A549 (cell line): ENCODE measurements at regions not wholly inside any gene's neighbourhood (a gene's known extent, or its start where the extent isn't known, plus 50 kb on each side); places are given as distances from the start of the nearest gene placed in this dataset.

Source experiments
- ATAC-seq, 2 experiments: fragments of 200-7000 bp in 1 of 2; fragments of >200 bp in 1 of 2; cut with Nextera tagmentation in 1 of 2; cut with Tn5 transposase in 1 of 2; 3 replicates each; pipeline versions ENCODE4 v1.8.0 to v1.9.1; 2018 to 2020; ENCODE audit warnings: mild to moderate bottlenecking in 1 of 2, moderate library complexity in 1 of 2
- CTCF ChIA-PET: fragments of 300-600 bp; sonication (Branson Sonifier 250); formaldehyde crosslinking; extraction: SDS; loops from one replicate; lab custom pipeline; 2021; ENCODE audit warnings: antibody characterized with exemption, inconsistent platforms; lab: Yijun Ruan, JAX
- POLR2A ChIA-PET: fragments of 350-600 bp; formaldehyde crosslinking; extraction: SDS; loops from one replicate; lab custom pipeline; 2021; ENCODE audit warnings: antibody characterized with exemption, inconsistent platforms; lab: Yijun Ruan, JAX
- DNase-seq, 2 experiments: peaks; one replicate each; pipeline versions ENCODE4 v3.0.0 to v3.0.0-alpha.2; 2011 to 2016; ENCODE audit warnings: low read depth in 1 of 2, low spot score in 1 of 2
- FAIRE-seq: peaks from 2 replicates; lab custom pipeline; 2011; peaks lifted over from hg19 to GRCh38; lab: Jason Lieb, UNC
- H3K27ac ChIP-seq, 2 experiments: fragments of >200 bp; sonication (Bioruptor Twin); formaldehyde crosslinking; 3 replicates each; pipeline ENCODE4 v1.5.1; 2016 to 2017
- H3K4me1 ChIP-seq: fragments of >200 bp; sonication (Bioruptor Twin); formaldehyde crosslinking; 3 replicates; pipeline ENCODE4 v1.6.1; 2016
- H3K4me2 ChIP-seq: fragments of >200 bp; sonication (Bioruptor Twin); formaldehyde crosslinking; 3 replicates; pipeline ENCODE4 v1.6.1; 2016
- H3K4me3 ChIP-seq: fragments of >200 bp; sonication (Bioruptor Twin); formaldehyde crosslinking; 3 replicates; pipeline ENCODE4 v1.5.1; 2016
- H3K9me3 ChIP-seq: fragments of >200 bp; sonication (Bioruptor Twin); formaldehyde crosslinking; 3 replicates; pipeline ENCODE4 v1.6.1; 2016
- BHLHE40 ChIP-seq: IDR thresholded peaks from 2 replicates; pipeline ENCODE4 v1.6.1; 2012; ENCODE audit warnings: low read depth, low read length, inconsistent platforms
- CEBPB ChIP-seq, 2 experiments: fragments of >200 bp in 1 of 2; sonication (Bioruptor Twin) in 1 of 2; formaldehyde crosslinking in 1 of 2; IDR thresholded peaks; 2 replicates each; pipeline ENCODE4 v1.6.1; 2012 to 2016
- EHF ChIP-seq: fragments of 250-450 bp; sonication (Bioruptor Pico); IDR thresholded peaks from 2 replicates; pipeline ENCODE4 v1.5.0; 2020; ENCODE audit warnings: mild to moderate bottlenecking
- FOXS1 ChIP-seq: fragments of 250-450 bp; sonication (Bioruptor Pico); IDR thresholded peaks from 2 replicates; pipeline ENCODE4 v1.5.0; 2020; ENCODE audit warnings: mild to moderate bottlenecking, moderate library complexity
- GATA3 ChIP-seq: IDR thresholded peaks from 2 replicates; pipeline ENCODE4 v1.6.1; 2012; ENCODE audit warnings: borderline replicate concordance
- HDAC2 ChIP-seq: fragments of 200-600 bp; sonication (generic); IDR thresholded peaks from 2 replicates; pipeline ENCODE4 v1.6.1; 2016
- HEYL ChIP-seq: fragments of 250-450 bp; sonication (Bioruptor Pico); IDR thresholded peaks from 2 replicates; pipeline ENCODE4 v1.8.0; 2021; ENCODE audit warnings: mild to moderate bottlenecking, moderate library complexity
- HOXA7 ChIP-seq: fragments of 250-450 bp; sonication (Bioruptor Pico); IDR thresholded peaks from 2 replicates; pipeline ENCODE4 v1.5.0; 2020; ENCODE audit warnings: mild to moderate bottlenecking, moderate library complexity
- HOXB13 ChIP-seq: fragments of 250-450 bp; sonication (Bioruptor Pico); IDR thresholded peaks from 2 replicates; pipeline ENCODE4 v1.5.0; 2020; ENCODE audit warnings: low read depth, mild to moderate bottlenecking, moderate library complexity
- HOXB5 ChIP-seq: fragments of 250-450 bp; sonication (Bioruptor Pico); IDR thresholded peaks from 2 replicates; pipeline ENCODE4 v1.5.0; 2020; ENCODE audit warnings: mild to moderate bottlenecking, moderate library complexity
- JUNB ChIP-seq: fragments of >200 bp; sonication (Bioruptor Twin); formaldehyde crosslinking; IDR thresholded peaks from 2 replicates; pipeline ENCODE4 v1.6.1; 2016
- KDM5A ChIP-seq: fragments of 200-600 bp; sonication (generic); IDR thresholded peaks from 2 replicates; pipeline ENCODE4 v1.6.1; 2016; ENCODE audit warnings: antibody characterized with exemption, mild to moderate bottlenecking
- MAZ ChIP-seq: fragments of 150-350 bp; IDR thresholded peaks from 2 replicates; pipeline ENCODE4 v1.6.1; 2014; ENCODE audit warnings: antibody characterized with exemption, low read depth, low read length, borderline replicate concordance
- NPAS2 ChIP-seq: fragments of 250-450 bp; sonication (Bioruptor Pico); IDR thresholded peaks from 2 replicates; pipeline ENCODE4 v1.8.0; 2022; ENCODE audit warnings: mild to moderate bottlenecking, moderate library complexity, borderline replicate concordance
- POLR2A ChIP-seq: IDR thresholded peaks from 2 replicates; pipeline ENCODE4 v1.6.1; 2012; ENCODE audit warnings: mild to moderate bottlenecking, low read length
- RAD21 ChIP-seq, 2 experiments: fragments of >200 bp in 1 of 2; sonication (Bioruptor Twin) in 1 of 2; formaldehyde crosslinking in 1 of 2; IDR thresholded peaks in 1 of 2; conservative IDR thresholded peaks in 1 of 2; 2 replicates in 1 of 2; 3 replicates in 1 of 2; pipeline ENCODE4 v1.6.1; 2012 to 2018; ENCODE audit warnings: inconsistent platforms in 1 of 2
- RCOR1 ChIP-seq: fragments of 150-350 bp; IDR thresholded peaks from 2 replicates; pipeline ENCODE4 v1.6.1; 2014; ENCODE audit warnings: antibody characterized with exemption, low read length, low read depth
- SREBF2 ChIP-seq: fragments of 450-650 bp; IDR thresholded peaks from 2 replicates; pipeline ENCODE4 v1.6.1; 2014; ENCODE audit warnings: mild to moderate bottlenecking, moderate library complexity
- TFCP2L1 ChIP-seq: fragments of 250-450 bp; sonication (Bioruptor Pico); IDR thresholded peaks from 2 replicates; pipeline ENCODE4 v1.5.0; 2021; ENCODE audit warnings: mild to moderate bottlenecking
- ZFP36 ChIP-seq: fragments of 450-650 bp; IDR thresholded peaks from 2 replicates; pipeline ENCODE4 v1.6.1; 2014; ENCODE audit warnings: borderline replicate concordance; ENCODE audit not compliant: partially characterized antibody
- ZSCAN20 ChIP-seq: fragments of 250-450 bp; sonication (Bioruptor Pico); IDR thresholded peaks from 2 replicates; pipeline ENCODE4 v1.8.0; 2022; ENCODE audit warnings: mild to moderate bottlenecking, moderate library complexity
- WGBS: methylation state at CpG from one replicate; pipeline ENCODE4 v1.1.6; 2017; ENCODE audit errors: missing lambda C conversion rate; 5-methylcytosine and 5-hydroxymethylcytosine counted together
- TF ChIP-seq, protein P1 (sequence below): fragments of >200 bp; sonication (Bioruptor Twin); formaldehyde crosslinking; IDR thresholded peaks from 3 replicates; pipeline ENCODE4 v1.5.1; 2016

DNA sequence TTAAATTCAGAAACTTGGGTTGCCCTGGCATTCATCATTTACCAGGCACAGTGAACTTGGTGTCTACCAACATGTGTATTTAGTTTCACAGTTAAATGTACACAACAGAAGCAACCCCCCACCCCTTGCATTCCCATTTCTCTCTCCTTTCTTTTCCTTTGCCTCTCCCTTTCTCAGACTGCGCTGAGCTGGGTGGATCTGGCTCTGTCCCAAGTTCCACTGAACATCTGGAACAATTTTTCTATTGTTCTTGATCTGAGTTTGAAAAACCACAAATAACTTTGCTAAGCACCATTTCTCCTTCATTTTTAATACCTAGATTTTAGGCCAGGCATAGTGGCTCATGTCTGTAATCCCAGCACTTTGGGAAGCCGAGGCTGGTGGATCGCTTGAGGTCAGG lies 242.2 kb downstream of the ABHD5 start:
- no peak overlapping the region for H3K4me2 ChIP-seq
- no peak for FAIRE-seq
- 84% methylated on average over 3 of the region's 3 CpGs for WGBS
- H3K27ac ChIP-seq, result no peak overlapping the region
- ChIA-PET CTCF (no interaction called here), POLR2A (no interaction called here)
- H3K9me3 ChIP-seq, result no peaks in the 10 kb centered on the region
- TF ChIP-seq, protein P1, sequence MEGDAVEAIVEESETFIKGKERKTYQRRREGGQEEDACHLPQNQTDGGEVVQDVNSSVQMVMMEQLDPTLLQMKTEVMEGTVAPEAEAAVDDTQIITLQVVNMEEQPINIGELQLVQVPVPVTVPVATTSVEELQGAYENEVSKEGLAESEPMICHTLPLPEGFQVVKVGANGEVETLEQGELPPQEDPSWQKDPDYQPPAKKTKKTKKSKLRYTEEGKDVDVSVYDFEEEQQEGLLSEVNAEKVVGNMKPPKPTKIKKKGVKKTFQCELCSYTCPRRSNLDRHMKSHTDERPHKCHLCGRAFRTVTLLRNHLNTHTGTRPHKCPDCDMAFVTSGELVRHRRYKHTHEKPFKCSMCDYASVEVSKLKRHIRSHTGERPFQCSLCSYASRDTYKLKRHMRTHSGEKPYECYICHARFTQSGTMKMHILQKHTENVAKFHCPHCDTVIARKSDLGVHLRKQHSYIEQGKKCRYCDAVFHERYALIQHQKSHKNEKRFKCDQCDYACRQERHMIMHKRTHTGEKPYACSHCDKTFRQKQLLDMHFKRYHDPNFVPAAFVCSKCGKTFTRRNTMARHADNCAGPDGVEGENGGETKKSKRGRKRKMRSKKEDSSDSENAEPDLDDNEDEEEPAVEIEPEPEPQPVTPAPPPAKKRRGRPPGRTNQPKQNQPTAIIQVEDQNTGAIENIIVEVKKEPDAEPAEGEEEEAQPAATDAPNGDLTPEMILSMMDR, result no peak
- no peak for TF ChIP-seq MAZ
- no peak for TF ChIP-seq HDAC2
- no peak for TF ChIP-seq POLR2A
- TF ChIP-seq KDM5A, result no peak
- TF ChIP-seq HOXB5 (CRISPR knock-in tag), result no peak
- no peak for TF ChIP-seq HOXB13 (CRISPR knock-in tag)
- no peak for TF ChIP-seq RAD21 (conservative IDR thresholded peaks at IDR 0.05 in 1 of 2, IDR thresholded peaks at IDR 0.05 in 1 of 2)
- TF ChIP-seq CEBPB (IDR thresholded peaks at IDR 0.05), result no peak
- no peak for TF ChIP-seq RCOR1
- no peak for TF ChIP-seq FOXS1
- TF ChIP-seq HOXA7 (CRISPR knock-in tag), result no peak
- TF ChIP-seq TFCP2L1 (CRISPR knock-in tag), result no peak
- no peak for ATAC-seq
- H3K4me1 ChIP-seq, result no peaks in the 10 kb centered on the region
- DNase-seq, result no peak
- no peak overlapping the region for H3K4me3 ChIP-seq

DNA sequence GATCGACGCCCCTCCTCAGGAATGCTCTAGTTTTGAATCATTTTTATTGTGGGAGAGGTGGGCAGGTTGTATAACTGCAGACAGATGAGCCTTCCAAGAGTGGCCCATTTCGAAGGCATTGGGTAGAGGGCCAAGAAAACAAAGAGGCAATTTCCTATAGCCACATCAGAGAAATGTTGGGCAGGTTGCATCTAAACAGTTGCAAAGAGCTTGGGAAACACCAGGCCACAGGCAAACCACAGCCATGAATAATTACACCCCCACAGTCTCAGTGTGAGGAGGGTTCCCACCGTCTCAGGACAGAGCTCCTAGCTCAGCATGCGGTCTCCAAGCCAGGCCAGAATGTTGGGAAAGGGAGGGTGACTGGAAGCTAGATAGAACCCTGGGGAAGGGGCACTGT lies 257.3 kb downstream of the ABHD5 start:
- Histone ChIP-seq H3K9me3 (no peaks in the 10 kb centered on the region), H3K4me2 (no peak overlapping the region), H3K4me3 (no peak overlapping the region), H3K4me1 (no peaks in the 10 kb centered on the region), H3K27ac (no peak overlapping the region)
- DNase-seq (no peak), FAIRE-seq (no peak), ATAC-seq (no peak)
- 87% methylated on average over 3 of the region's 5 CpGs for WGBS
- TF ChIP-seq ZSCAN20 (CRISPR knock-in tag) (no peak), BHLHE40 (no peak), GATA3 (no peak), FOXS1 (no peak), HOXB5 (CRISPR knock-in tag) (no peak), NPAS2 (CRISPR knock-in tag) (no peak), EHF (CRISPR knock-in tag) (no peak), ZFP36 (no peak), POLR2A (no peak), HEYL (CRISPR knock-in tag) (no peak)
- ChIA-PET POLR2A (no interaction called here), CTCF (no interaction called here)

DNA sequence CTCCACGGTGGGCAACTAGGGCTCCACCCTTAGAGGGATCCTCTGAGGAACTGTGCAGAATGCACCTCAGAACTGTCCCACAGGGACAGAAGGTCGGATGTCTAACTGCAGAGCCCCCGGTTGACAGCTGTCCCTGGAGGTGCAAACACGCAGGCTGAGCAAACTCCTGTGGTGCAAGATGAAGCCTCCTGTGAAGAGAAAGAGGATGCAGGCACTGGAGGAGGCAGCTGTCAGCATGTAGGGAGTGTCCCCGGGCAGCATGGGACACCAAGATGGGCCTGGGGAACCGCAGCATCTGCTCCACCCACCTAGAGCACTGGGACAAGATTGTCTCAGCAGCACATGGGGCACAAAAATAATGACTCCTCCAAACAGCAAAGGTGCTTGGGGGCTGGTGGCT lies 258.9 kb downstream of the ABHD5 start:
- ATAC-seq (no peak), FAIRE-seq (no peak), DNase-seq (no peak)
- ChIA-PET POLR2A (no interaction called here), CTCF (no interaction called here)
- Histone ChIP-seq H3K4me3 (no peak overlapping the region), H3K9me3 (no peaks in the 10 kb centered on the region), H3K4me1 (peaks cover 8% of the 10 kb centered on the region; the same call in 1 of the 3 replicates), H3K27ac (no peak overlapping the region), H3K4me2 (no peak overlapping the region)
- WGBS, result 57% methylated on average over 6 of the region's 6 CpGs
- TF ChIP-seq RCOR1, result no peak
- TF ChIP-seq JUNB, result no peak
- no peak for TF ChIP-seq RAD21 (conservative IDR thresholded peaks at IDR 0.05 in 1 of 2, IDR thresholded peaks at IDR 0.05 in 1 of 2)
- TF ChIP-seq SREBF2, result no peak
- TF ChIP-seq ZFP36, result no peak
- no peak for TF ChIP-seq MAZ
